Stimulated activated CD4-positive, alpha-beta T cell treated with anti-CD3 and anti-CD28 coated beads, Interleukin-15, amount 100 ng/mL, for 1 hour (primary cell): ENCODE measurements at regions not wholly inside any gene's neighbourhood (a gene's known extent, or its start where the extent isn't known, plus 50 kb on each side); places are given as distances from the start of the nearest gene placed in this dataset.

Experiments
- DNase-seq, 2 donors: peaks; one replicate each; pipeline ENCODE4 v3.0.0-alpha.2; 2020; ENCODE audit warnings: low read depth in 1 of 2, low spot score in 1 of 2

DNA sequence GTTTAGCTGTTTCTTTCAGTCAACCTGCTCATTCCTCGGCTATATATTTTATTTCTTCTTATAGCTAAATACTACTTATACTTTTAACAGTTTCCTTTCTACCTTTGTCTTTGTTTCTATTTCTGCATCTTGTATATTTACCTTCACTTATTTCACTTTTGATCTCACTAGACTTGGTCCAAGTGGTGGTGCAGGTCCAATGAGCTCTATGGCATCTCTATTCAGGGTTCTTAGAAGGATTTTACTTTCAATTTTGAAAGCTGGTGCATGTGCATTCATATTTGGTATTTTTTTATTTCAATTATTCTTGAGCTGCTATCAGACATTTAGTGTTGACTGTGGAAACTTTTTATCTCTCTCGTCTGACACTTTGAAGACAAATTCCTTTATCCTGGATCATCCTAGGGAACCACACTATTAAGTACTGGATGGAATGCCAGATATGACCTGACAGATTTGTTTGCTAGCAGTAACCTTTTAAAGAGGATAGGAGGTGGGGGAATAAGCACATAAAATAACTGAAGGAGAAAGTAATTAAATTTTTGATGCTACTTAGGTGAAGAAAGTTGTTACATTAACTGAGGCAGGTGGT lies 123.1 kb upstream of the PJA2 start:
- DNase-seq = no peak

DNA sequence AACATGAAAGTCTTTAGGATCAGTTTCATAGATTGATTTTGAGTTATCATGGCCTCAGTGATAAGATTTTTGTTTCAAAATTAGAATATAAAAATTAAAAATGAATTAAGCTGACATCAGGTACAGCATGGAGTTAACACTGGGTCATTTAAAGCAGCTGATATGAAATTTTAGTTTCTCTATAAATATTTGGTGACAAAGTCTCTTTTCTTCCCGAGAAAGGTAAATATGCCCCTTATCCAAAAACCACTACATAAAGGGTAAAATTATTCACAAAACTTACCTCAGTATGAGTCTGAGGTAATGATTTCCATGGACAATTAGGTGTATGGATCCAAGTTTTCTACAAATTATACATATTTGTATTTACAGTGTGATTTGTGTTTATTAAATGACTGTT lies 121.5 kb upstream of the PJA2 start:
- no peak for DNase-seq

- DNase-seq = no peak
Measured at GRCh38 chr5:109529987-109530386, 120.2 kb upstream of the PJA2 start.

- DNase-seq = no peak
Measured at GRCh38 chr5:109529520-109529919, 119.7 kb upstream of the PJA2 start.

DNA sequence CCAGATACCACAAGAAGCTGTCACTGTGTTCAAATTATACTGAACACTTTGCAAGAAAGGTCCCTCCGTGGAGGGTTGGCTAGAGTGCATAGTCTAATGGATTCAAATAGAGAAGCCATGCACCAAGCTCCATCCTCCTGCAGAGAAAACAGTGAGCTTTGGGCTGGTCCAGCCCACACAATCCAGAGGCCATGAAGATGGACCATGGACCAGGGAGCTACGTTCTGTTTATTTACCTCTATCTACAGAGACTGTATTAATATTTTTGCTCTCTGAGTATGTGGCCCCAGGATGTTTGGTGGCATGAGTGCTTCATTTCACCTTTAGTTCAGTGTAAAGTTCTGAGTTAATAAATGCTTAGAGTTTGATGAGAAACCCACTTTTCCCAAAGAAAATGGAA lies 114.8 kb upstream of the PJA2 start:
- no peak for DNase-seq

DNA sequence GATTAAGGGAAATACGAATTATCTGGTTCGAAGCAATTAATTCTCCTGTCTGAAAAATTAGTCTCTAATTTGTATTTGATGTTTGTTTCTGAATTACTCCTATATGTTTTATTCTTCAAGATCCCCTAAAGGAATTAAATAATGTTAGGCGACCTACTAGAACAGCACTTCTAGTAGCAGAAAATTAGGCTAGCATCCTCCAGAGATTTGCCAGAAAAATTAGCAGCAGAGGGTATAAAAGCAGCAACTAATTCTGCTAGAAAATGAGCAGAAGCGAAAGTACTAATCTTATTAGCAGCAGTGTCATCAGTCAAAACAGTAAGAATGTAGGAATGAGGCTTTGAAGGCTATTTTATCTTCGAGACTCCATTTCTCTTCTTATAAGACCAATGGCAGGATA lies 114.3 kb upstream of the PJA2 start:
- DNase-seq = no peak

DNA sequence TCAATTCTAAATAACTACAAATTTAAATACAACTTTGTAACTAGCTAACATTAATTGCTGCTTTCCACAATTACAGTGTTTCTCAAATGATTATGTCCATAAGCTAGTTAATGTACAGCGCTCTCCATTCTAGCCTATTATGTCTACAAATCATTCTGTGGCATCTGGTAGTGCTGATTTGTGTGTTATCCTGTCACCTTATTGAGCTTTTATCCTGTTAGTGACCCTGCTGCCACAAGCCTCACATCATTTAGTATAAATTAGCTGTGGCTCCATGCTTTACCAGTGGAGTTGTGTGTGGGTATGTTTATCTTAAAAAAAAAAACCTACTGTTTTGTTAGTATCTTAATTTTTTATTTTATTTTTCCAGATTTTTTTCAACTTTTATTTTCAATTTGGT lies 112.6 kb upstream of the PJA2 start:
- no peak for DNase-seq

DNA sequence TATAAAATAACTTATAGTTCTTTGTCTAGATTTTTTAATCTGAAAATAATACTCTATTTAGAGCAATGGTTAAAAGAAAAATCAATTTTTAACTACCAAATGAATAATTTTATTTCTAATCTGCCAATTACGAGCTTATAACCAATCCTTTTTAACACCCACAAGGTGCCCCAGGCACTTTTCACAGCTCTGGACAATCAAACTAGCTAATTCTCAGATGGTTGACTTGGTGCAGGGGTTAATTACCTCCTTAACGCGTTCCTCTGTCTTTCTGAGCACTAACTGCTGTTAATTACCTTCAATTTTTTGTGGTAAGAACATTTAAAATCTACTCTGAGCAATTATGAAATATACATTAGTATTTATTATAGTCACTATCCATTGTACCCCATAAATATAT lies 109.6 kb upstream of the PJA2 start:
- DNase-seq = no peak

GRCh38 chr5:109516390-109516789 lies 106.6 kb upstream of the PJA2 start:
- DNase-seq = no peak

DNA sequence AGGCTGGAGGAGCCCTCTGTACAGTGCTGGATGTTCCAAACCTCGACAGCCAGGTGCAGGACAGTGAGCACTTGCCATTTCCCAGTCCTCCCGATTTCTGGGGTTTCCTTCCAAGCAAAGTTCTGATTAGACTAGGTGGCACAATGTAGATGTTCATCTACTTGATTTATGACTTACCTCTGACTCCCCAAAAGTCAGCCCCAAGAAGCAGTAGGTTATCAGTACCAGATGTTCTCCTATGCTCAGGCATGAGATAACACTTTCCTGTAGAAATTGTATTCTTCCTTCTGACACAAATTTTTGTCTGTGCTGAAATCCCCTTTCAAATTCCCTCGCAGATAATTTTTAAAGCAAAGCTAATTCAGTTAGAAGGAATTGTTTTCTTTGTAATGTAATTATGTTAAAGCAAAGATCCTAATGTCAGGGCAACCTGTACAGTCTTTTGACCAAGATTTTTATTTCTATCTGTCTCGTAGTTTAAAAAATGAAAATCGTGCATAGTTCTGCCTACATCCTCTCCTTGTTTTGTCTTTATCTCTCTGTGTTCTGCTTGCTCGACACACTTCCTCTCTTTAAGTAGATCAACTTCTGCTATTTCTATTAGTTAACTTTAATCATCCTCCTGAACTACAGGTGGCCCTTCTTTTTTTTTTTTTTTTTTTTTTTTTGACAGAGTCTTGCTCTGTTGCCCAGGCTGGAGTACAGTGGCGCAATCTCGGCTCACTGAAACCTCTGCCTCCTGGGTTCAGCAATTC lies 102.4 kb upstream of the PJA2 start:
- no peak for DNase-seq

- no peak for DNase-seq
Measured at GRCh38 chr5:109506556-109506955, 96.8 kb upstream of the PJA2 start.

DNA sequence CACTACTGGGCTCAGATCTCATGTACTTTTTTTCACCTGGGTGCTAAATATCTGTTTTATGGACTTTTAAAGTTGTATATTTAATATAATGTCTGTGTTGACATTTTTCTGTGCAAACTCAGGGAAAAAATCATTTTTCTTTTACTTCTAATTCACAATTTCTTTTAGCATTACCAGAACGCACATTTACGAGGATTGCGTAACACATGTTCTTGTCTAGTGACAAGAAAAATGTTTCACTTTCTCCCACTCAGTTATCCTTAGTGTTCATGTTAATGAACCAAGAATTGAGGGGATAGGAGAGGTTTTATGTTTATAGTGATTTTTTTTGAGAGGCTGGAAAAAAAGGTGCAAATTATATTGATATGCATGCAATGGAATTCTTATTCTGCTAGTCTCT lies 86.3 kb upstream of the PJA2 start:
- DNase-seq = no peak

DNA sequence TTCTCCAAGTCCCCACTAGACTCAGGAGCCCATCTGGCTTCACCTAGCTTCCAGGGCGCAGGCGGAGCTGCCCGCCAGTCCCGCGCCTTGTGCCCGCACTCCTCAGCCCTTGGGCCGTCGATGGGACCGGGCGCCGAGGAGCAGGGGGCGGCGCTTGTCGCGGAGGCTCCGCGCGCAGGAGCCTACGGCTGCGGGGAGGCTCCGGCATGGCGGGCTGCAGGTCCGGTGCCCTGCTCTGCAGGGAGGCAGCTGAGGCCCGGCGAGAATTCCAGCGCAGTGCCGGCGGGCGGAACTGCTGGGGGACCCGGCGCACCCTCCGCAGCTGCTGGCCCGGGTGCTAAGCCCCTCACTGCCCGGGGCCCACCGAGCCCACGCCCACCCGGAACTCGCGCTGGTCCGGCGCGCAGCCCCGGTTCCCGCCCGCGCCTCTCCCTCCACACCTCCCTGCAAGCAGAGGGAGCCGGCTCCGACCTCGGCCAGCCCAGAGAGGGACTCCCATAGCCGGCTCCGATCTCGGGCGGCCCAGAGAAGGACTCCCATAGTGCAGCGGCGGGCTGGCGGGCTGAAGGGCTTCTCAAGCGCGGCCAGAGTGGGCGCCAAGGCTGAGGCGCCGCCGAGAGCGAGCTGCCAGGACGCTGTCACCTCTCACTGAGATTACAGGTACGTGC lies 78.1 kb upstream of the PJA2 start:
- DNase-seq = no peak

- DNase-seq = no peak
Measured at GRCh38 chr5:109486200-109486804, 76.5 kb upstream of the PJA2 start.

- DNase-seq = no peak
Measured at GRCh38 chr5:109485030-109485429, 75.3 kb upstream of the PJA2 start.

DNA sequence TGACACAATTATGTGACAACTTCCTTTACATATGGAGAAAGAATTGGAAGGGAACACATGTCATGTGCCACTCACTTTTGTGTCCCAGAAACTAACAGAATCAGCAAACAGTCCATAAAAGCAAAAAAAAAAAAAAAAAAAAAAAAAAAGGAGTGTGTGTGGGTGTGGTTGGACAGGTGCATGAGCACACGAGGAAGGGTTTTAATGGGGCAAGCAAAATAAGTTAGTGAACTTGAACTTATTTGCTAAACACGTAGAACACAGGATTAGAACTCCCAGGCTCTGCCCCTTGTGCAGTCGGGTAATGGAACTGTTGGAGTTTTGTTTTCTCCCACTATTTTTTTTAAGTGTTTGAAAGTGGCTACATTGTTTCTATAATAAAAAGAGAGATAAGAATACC lies 74.8 kb upstream of the PJA2 start:
- DNase-seq = no peak

GRCh38 chr5:109483395-109483971 lies 73.7 kb upstream of the PJA2 start:
- DNase-seq = no peak

DNA sequence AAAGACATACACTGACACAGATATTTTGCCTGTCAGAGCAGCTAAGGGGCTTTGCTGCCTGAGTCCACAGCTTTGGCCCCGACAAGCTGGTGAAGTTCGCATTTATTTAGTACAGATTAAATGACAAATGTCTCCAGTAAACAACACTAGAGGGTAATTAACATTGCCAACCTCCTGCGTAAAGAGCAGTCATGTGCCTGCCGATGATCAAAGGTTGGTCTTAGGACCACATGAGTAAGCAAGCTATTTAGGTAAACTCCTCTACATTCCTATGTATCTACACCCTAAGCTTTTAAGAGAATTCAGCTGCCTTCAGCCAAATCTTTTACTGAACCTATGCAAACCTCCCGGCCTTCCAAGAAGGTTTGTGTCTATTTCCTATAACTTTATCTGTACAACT lies 73.0 kb upstream of the PJA2 start:
- no peak for DNase-seq

DNA sequence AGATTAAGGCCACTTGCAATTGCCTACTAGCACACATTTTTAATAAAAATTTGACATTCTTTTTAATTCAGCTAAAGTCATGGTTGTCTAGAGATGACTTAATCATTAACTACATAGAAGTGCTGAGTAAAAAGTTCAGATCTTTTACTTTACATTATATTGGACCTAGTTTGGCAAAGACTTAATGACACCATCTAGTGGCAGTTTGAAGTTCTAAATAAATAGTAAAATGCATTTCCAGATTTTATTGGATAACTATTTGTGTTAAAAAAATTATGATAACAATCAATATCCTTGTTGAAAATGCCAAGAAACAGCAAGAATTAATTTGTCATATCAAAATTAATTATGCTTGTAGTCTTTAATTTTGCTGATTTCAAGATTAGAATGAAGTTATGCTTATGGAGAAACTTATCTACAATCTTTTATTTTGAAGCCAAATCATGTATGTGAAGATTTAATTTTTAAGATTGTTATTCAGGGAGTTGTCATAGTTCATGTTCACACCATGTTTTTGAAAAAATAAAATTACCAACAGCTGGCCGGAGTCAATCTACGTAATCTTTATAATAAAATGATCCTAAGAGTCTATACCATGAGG lies 69.6 kb upstream of the PJA2 start:
- DNase-seq = no peak

DNA sequence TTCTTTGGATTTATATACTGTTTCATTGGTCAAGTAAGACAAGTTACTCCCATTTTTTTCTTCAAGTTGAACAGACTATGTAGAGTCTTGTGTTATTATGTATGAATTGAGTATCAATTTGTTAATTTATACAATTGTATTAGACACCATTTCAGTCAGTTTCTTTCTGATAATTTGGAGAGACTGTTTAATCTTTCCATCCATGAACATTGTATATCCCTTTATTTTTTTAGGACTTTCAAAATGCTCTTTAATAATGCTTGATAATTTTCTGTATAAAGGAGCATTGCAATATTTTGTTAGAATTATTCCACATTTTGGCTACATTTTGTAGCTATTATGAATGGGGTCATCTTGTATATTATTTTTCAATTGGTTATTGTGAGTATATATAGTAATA lies 69.1 kb upstream of the PJA2 start:
- no peak for DNase-seq

GRCh38 chr5:109476292-109476691 lies 66.5 kb upstream of the PJA2 start:
- no peak for DNase-seq
